HG03097 (cell line): ENCODE measurements at regions not wholly inside any gene's neighbourhood (a gene's known extent, or its start where the extent isn't known, plus 50 kb on each side); places are given as distances from the start of the nearest gene placed in this dataset.
"Not testable (repeated sequence)": the region's sequence is repeated elsewhere in the genome, so short reads cannot be mapped to it uniquely, and the experiment has no call there.

Experiments
- ATAC-seq: cut with Tn5 transposase; IDR thresholded peaks from one replicate; pipeline ENCODE4 v1.9.1; 2021; ENCODE audit not compliant: unreplicated experiment, low FRiP score

- ATAC-seq: no peak
Observed at GRCh38 chr6:85111481-85112011, 338.3 kb upstream of the NT5E start.

GRCh38 chr6:85110943-85111342, 338.9 kb upstream of the NT5E start:
- ATAC-seq: no peak

GRCh38 chr6:85107701-85108100, 342.2 kb upstream of the NT5E start:
- ATAC-seq: no peak

GRCh38 chr6:85096976-85097375, 332.6 kb upstream of the TBX18 start:
- ATAC-seq: no peak

GRCh38 chr6:85092226-85092625, 327.8 kb upstream of the TBX18 start:
- no peak for ATAC-seq

GRCh38 chr6:85089255-85089654, 324.9 kb upstream of the TBX18 start:
- no peak for ATAC-seq

- ATAC-seq: no peak
Observed at GRCh38 chr6:85085875-85086274, 321.5 kb upstream of the TBX18 start.

- no peak for ATAC-seq
Observed at GRCh38 chr6:85081102-85081501, 316.7 kb upstream of the TBX18 start.

- no peak for ATAC-seq
Observed at GRCh38 chr6:85079761-85080160, 315.4 kb upstream of the TBX18 start.

- ATAC-seq: no peak
Observed at GRCh38 chr6:85078058-85078457, 313.7 kb upstream of the TBX18 start.

GRCh38 chr6:85077098-85077497, 312.7 kb upstream of the TBX18 start:
- no peak for ATAC-seq

- ATAC-seq: not testable (repeated sequence)
Observed at GRCh38 chr6:85071845-85072244, 307.4 kb upstream of the TBX18 start.

- no peak for ATAC-seq
Observed at GRCh38 chr6:85069577-85069976, 305.2 kb upstream of the TBX18 start.

- no peak for ATAC-seq
Observed at GRCh38 chr6:85068221-85068620, 303.8 kb upstream of the TBX18 start.

GRCh38 chr6:85066266-85066665, 301.9 kb upstream of the TBX18 start:
- ATAC-seq: no peak

- ATAC-seq: no peak
Observed at GRCh38 chr6:85065831-85066230, 301.4 kb upstream of the TBX18 start.

- ATAC-seq: no peak
Observed at GRCh38 chr6:85063611-85064010, 299.2 kb upstream of the TBX18 start.

- no peak for ATAC-seq
Observed at GRCh38 chr6:85062884-85063283, 298.5 kb upstream of the TBX18 start.

GRCh38 chr6:85058806-85059205, 294.4 kb upstream of the TBX18 start:
- ATAC-seq: no peak

- ATAC-seq: no peak
Observed at GRCh38 chr6:85050149-85050548, 285.8 kb upstream of the TBX18 start.

- ATAC-seq: no peak
Observed at GRCh38 chr6:85049282-85049681, 284.9 kb upstream of the TBX18 start.

- ATAC-seq: no peak
Observed at GRCh38 chr6:85047818-85048217, 283.4 kb upstream of the TBX18 start.

GRCh38 chr6:85045767-85046166, 281.4 kb upstream of the TBX18 start:
- not testable (repeated sequence) for ATAC-seq
